Astrocyte (in vitro differentiated cells and primary cell): ENCODE measurements at regions not wholly inside any gene's neighbourhood (a gene's known extent, or its start where the extent isn't known, plus 50 kb on each side); places are given as distances from the start of the nearest gene placed in this dataset.
"Not testable (repeated sequence)": the region's sequence is repeated elsewhere in the genome, so short reads cannot be mapped to it uniquely, and the experiment has no call there.

ENCODE experiments used
- DNase-seq: peaks from one replicate; pipeline ENCODE4 v3.0.0-alpha.2; 2010; ENCODE audit warnings: low read depth
- FAIRE-seq: peaks from 2 replicates; lab custom pipeline; 2011; peaks lifted over from hg19 to GRCh38; lab: Jason Lieb, UNC
- H2AFZ ChIP-seq: 2 replicates; pipeline ENCODE4 v1.6.0; 2012; ENCODE audit warnings: low read depth, low read length, inconsistent platforms
- H3K27ac ChIP-seq: 2 replicates; pipeline ENCODE4 v1.5.1; 2011; ENCODE audit warnings: low read depth, low read length, inconsistent platforms
- H3K27me3 ChIP-seq: 2 replicates; pipeline ENCODE4 v1.6.0; 2011; ENCODE audit warnings: low read length, inconsistent platforms; ENCODE audit not compliant: insufficient read depth
- H3K36me3 ChIP-seq: 2 replicates; pipeline ENCODE4 v1.5.1; 2011; ENCODE audit warnings: low read length, inconsistent platforms; ENCODE audit not compliant: insufficient read depth
- H3K4me1 ChIP-seq: 2 replicates; pipeline ENCODE4 v1.5.1; 2011; ENCODE audit warnings: low read length, inconsistent platforms; ENCODE audit not compliant: insufficient read depth
- H3K4me2 ChIP-seq: 2 replicates; pipeline ENCODE4 v1.6.0; 2012; ENCODE audit warnings: low read length, inconsistent platforms
- H3K4me3 ChIP-seq: 2 replicates; pipeline ENCODE4 v1.5.1; 2011; ENCODE audit warnings: low read depth, mild to moderate bottlenecking, low read length, inconsistent platforms; ENCODE audit not compliant: insufficient read depth
- H3K79me2 ChIP-seq: 2 replicates; pipeline ENCODE4 v1.6.0; 2012; ENCODE audit warnings: mild to moderate bottlenecking, low read length, inconsistent platforms; ENCODE audit not compliant: insufficient read depth
- H3K9ac ChIP-seq: 2 replicates; pipeline ENCODE4 v1.6.0; 2012; ENCODE audit warnings: mild to moderate bottlenecking, low read length, inconsistent platforms
- H3K9me3 ChIP-seq: 2 replicates; pipeline ENCODE4 v1.5.1; 2012; ENCODE audit warnings: low read depth, mild to moderate bottlenecking, low read length, inconsistent platforms; ENCODE audit not compliant: insufficient read depth
- H4K20me1 ChIP-seq: 2 replicates; pipeline ENCODE4 v1.6.0; 2012; ENCODE audit warnings: low read length, inconsistent platforms; ENCODE audit not compliant: insufficient read depth
- H3K27ac Mint-ChIP-seq: one replicate; pipeline ENCODE4 v1.8.0; 2021; ENCODE audit warnings: mild to moderate bottlenecking, mixed read lengths; ENCODE audit not compliant: unreplicated experiment
- H3K27me3 Mint-ChIP-seq: one replicate; pipeline ENCODE4 v1.8.0; 2021; ENCODE audit warnings: low read depth, mixed read lengths; ENCODE audit not compliant: unreplicated experiment
- H3K36me3 Mint-ChIP-seq: one replicate; pipeline ENCODE4 v1.8.0; 2021; ENCODE audit warnings: low read depth, mixed read lengths; ENCODE audit not compliant: unreplicated experiment
- H3K4me1 Mint-ChIP-seq: one replicate; pipeline ENCODE4 v1.8.0; 2021; ENCODE audit warnings: low read depth, mixed read lengths; ENCODE audit not compliant: unreplicated experiment
- H3K4me3 Mint-ChIP-seq: one replicate; pipeline ENCODE4 v1.8.0; 2021; ENCODE audit warnings: mild to moderate bottlenecking, moderate library complexity, mixed read lengths; ENCODE audit not compliant: unreplicated experiment
- H3K9me3 Mint-ChIP-seq: one replicate; pipeline ENCODE4 v1.8.0; 2021; ENCODE audit warnings: mild to moderate bottlenecking, mixed read lengths; ENCODE audit not compliant: unreplicated experiment

- H4K20me1 ChIP-seq, H3K27me3 Mint-ChIP-seq, H3K4me3 ChIP-seq, H3K36me3 ChIP-seq, H3K4me1 Mint-ChIP-seq, H3K4me2 ChIP-seq, H3K9ac ChIP-seq, H3K9me3 Mint-ChIP-seq, H3K27me3 ChIP-seq, H2AFZ ChIP-seq, H3K79me2 ChIP-seq, H3K27ac ChIP-seq, H3K27ac Mint-ChIP-seq, H3K36me3 Mint-ChIP-seq, H3K9me3 ChIP-seq, DNase-seq, H3K4me3 Mint-ChIP-seq, H3K4me1 ChIP-seq, FAIRE-seq: not testable (repeated sequence)
These were observed 270.4 kb upstream of the PLCXD1 start for GRCh38 chrX:10469-11458.

GRCh38 chrX:13821-14443, 267.2 kb upstream of the PLCXD1 start:
- H3K9ac ChIP-seq, H3K4me3 ChIP-seq: not testable (repeated sequence)

GRCh38 chrX:14452-14851, 266.7 kb upstream of the PLCXD1 start:
- H3K36me3 Mint-ChIP-seq, H3K27ac Mint-ChIP-seq, H3K36me3 ChIP-seq, DNase-seq, H3K9me3 ChIP-seq, H3K4me2 ChIP-seq, H3K9me3 Mint-ChIP-seq, H3K9ac ChIP-seq, H3K27me3 ChIP-seq, H4K20me1 ChIP-seq, H3K4me3 ChIP-seq, H3K4me3 Mint-ChIP-seq, H3K4me1 ChIP-seq, H2AFZ ChIP-seq, H3K27ac ChIP-seq, H3K4me1 Mint-ChIP-seq, H3K27me3 Mint-ChIP-seq, FAIRE-seq, H3K79me2 ChIP-seq: not testable (repeated sequence)

More at GRCh38 chrX:13821-14443, 267.2 kb upstream of the PLCXD1 start:
- not testable (repeated sequence) for H2AFZ ChIP-seq, H3K4me3 Mint-ChIP-seq, H3K4me1 Mint-ChIP-seq, H3K27me3 Mint-ChIP-seq, FAIRE-seq, H3K9me3 Mint-ChIP-seq, DNase-seq, H4K20me1 ChIP-seq, H3K4me1 ChIP-seq, H3K4me2 ChIP-seq, H3K36me3 ChIP-seq, H3K27me3 ChIP-seq, H3K27ac ChIP-seq, H3K9me3 ChIP-seq, H3K36me3 Mint-ChIP-seq, H3K79me2 ChIP-seq, H3K27ac Mint-ChIP-seq

GRCh38 chrX:18768-19454, 262.3 kb upstream of the PLCXD1 start:
- H3K36me3 Mint-ChIP-seq, H3K4me2 ChIP-seq, H3K4me3 Mint-ChIP-seq, H3K36me3 ChIP-seq, H4K20me1 ChIP-seq, H3K27ac ChIP-seq, H3K79me2 ChIP-seq, H3K9me3 ChIP-seq, H2AFZ ChIP-seq, H3K9ac ChIP-seq, H3K4me1 Mint-ChIP-seq, H3K27me3 Mint-ChIP-seq, H3K27ac Mint-ChIP-seq, H3K4me3 ChIP-seq, FAIRE-seq, H3K4me1 ChIP-seq, DNase-seq, H3K9me3 Mint-ChIP-seq, H3K27me3 ChIP-seq: not testable (repeated sequence)

- not testable (repeated sequence) for H4K20me1 ChIP-seq, H2AFZ ChIP-seq, H3K27ac Mint-ChIP-seq, H3K27me3 Mint-ChIP-seq, H3K4me3 Mint-ChIP-seq, H3K4me1 Mint-ChIP-seq, H3K27ac ChIP-seq, H3K79me2 ChIP-seq, H3K36me3 ChIP-seq, H3K4me3 ChIP-seq, H3K27me3 ChIP-seq, H3K36me3 Mint-ChIP-seq, H3K4me2 ChIP-seq, H3K9ac ChIP-seq, H3K9me3 ChIP-seq, H3K4me1 ChIP-seq, H3K9me3 Mint-ChIP-seq, DNase-seq, FAIRE-seq
These were observed 261.7 kb upstream of the PLCXD1 start for GRCh38 chrX:19455-19827.
